ENCODE measurements at regions not wholly inside any gene's neighbourhood (a gene's known extent, or its start where the extent isn't known, plus 50 kb on each side); places are given as distances from the start of the nearest gene placed in this dataset.

GRCh38 chr5:56664025-56664424 is 151.3 kb upstream of the MAP3K1 start:
- intact Hi-C loops (cut with DNase I) = no loop called here
- ATAC-seq = no peak
- TF ChIP-seq, protein P1, sequence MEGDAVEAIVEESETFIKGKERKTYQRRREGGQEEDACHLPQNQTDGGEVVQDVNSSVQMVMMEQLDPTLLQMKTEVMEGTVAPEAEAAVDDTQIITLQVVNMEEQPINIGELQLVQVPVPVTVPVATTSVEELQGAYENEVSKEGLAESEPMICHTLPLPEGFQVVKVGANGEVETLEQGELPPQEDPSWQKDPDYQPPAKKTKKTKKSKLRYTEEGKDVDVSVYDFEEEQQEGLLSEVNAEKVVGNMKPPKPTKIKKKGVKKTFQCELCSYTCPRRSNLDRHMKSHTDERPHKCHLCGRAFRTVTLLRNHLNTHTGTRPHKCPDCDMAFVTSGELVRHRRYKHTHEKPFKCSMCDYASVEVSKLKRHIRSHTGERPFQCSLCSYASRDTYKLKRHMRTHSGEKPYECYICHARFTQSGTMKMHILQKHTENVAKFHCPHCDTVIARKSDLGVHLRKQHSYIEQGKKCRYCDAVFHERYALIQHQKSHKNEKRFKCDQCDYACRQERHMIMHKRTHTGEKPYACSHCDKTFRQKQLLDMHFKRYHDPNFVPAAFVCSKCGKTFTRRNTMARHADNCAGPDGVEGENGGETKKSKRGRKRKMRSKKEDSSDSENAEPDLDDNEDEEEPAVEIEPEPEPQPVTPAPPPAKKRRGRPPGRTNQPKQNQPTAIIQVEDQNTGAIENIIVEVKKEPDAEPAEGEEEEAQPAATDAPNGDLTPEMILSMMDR (IDR thresholded peaks at IDR 0.05) = no peak
- Histone ChIP-seq H3K9me3 (no peaks in the 10 kb centered on the region), H3K4me3 (no peak overlapping the region), H3K27me3 (no peaks in the 10 kb centered on the region), H3K27ac (no peak overlapping the region), H3K36me3 (no peaks in the 10 kb centered on the region), H3K4me1 (peaks cover 2 to 5% (median 4%) of the 10 kb centered on the region in 3 donors)
- no peak for DNase-seq
- 94 to 98% methylated on average over 1 of the region's 1 CpG for WGBS, 2 donors
- no peak for FAIRE-seq

- intact Hi-C loops (cut with DNase I) = no loop called here
These were observed 151.8 kb upstream of the MAP3K1 start for GRCh38 chr5:56663523-56663922.

GRCh38 chr5:56662893-56663292 is 152.5 kb upstream of the MAP3K1 start:
- Histone ChIP-seq H3K36me3 (no peaks in the 10 kb centered on the region), H3K4me3 (no peak overlapping the region), H3K27ac (peak overlapping the region in 2 of 4 donors; percentile 40 to 59), H3K27me3 (no peaks in the 10 kb centered on the region), H3K4me1 (no peaks in the 10 kb centered on the region), H3K9me3 (no peaks in the 10 kb centered on the region)
- FAIRE-seq = no peak
- WGBS, 2 donors = 43 to 47% methylated on average over 3 of the region's 3 CpGs
- TF ChIP-seq, protein P1 (IDR thresholded peaks at IDR 0.05) = no peak
- DNase-seq = no peak
- ATAC-seq = peak in 1 of 4 donors; percentile 32
- intact Hi-C loops (cut with DNase I) = no loop called here

More at GRCh38 chr5:56663523-56663922, 151.8 kb upstream of the MAP3K1 start:
- Histone ChIP-seq H3K4me1 (peaks cover 0 to 2% (median 0%) of the 10 kb centered on the region in 3 donors), H3K27me3 (no peaks in the 10 kb centered on the region), H3K4me3 (no peak overlapping the region), H3K27ac (peak overlapping the region in 1 of 4 donors; percentile 59), H3K36me3 (no peaks in the 10 kb centered on the region), H3K9me3 (no peaks in the 10 kb centered on the region)
- no peak for DNase-seq
- FAIRE-seq = no peak
- 91 to 95% methylated on average over 4 of the region's 4 CpGs for WGBS, 2 donors
- ATAC-seq = no peak
- TF ChIP-seq, protein P1 (IDR thresholded peaks at IDR 0.05) = no peak

DNA sequence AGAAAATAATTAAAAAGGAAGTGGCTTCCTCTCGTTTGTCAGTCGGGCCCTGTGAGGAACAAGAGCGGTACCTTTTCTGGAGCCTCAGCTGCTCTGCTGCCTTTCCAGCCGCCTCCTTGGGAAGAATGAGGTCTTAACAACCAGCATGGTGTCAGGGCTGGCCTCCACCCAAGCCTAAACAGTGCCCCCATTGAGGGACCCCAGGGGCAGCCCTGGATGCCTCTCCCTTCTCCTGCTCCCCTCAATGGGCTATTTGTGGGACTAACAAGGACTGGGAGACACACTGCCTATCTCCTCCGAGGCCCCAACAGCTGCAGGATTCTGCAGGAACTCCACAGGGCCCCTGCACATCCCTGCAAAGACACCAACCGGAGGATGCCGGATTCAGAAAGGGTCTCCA is 155.4 kb upstream of the MAP3K1 start:
- Histone ChIP-seq H3K9me3 (no peaks in the 10 kb centered on the region), H3K4me1 (no peaks in the 10 kb centered on the region), H3K27ac (no peak overlapping the region), H3K27me3 (no peaks in the 10 kb centered on the region), H3K36me3 (no peaks in the 10 kb centered on the region), H3K4me3 (no peak overlapping the region)
- TF ChIP-seq, protein P1 (IDR thresholded peaks at IDR 0.05) = no peak
- no peak for FAIRE-seq
- DNase-seq = no peak
- 94 to 98% methylated on average over 7 of the region's 7 CpGs for WGBS, 2 donors
- intact Hi-C loops (cut with DNase I) = no loop called here
- ATAC-seq = no peak

GRCh38 chr5:56658972-56659371 is 156.4 kb upstream of the MAP3K1 start:
- ATAC-seq = peak in 3 of 4 donors; percentile 51 to 82 (median 76)

More at GRCh38 chr5:56658972-56659371, 156.4 kb upstream of the MAP3K1 start:
- TF ChIP-seq, protein P1 (IDR thresholded peaks at IDR 0.05) = no peak
- Histone ChIP-seq H3K9me3 (no peaks in the 10 kb centered on the region), H3K4me1 (no peaks in the 10 kb centered on the region), H3K4me3 (no peak overlapping the region), H3K27ac (peak overlapping the region in 2 of 4 donors; percentile 53 to 67), H3K27me3 (no peaks in the 10 kb centered on the region), H3K36me3 (no peaks in the 10 kb centered on the region)
- FAIRE-seq (no peak), DNase-seq (no peak)
- intact Hi-C loops (cut with DNase I) = no loop called here
- 53 to 73% methylated on average over 1 of the region's 1 CpG for WGBS, 2 donors
